GM18502 (cell line): ENCODE measurements at regions not wholly inside any gene's neighbourhood (a gene's known extent, or its start where the extent isn't known, plus 50 kb on each side); places are given as distances from the start of the nearest gene placed in this dataset.

Experiments
- ATAC-seq: cut with Tn5 transposase; IDR thresholded peaks from one replicate; pipeline ENCODE4 v1.9.1; 2021; ENCODE audit warnings: mild to moderate bottlenecking; ENCODE audit not compliant: unreplicated experiment, poor library complexity

DNA sequence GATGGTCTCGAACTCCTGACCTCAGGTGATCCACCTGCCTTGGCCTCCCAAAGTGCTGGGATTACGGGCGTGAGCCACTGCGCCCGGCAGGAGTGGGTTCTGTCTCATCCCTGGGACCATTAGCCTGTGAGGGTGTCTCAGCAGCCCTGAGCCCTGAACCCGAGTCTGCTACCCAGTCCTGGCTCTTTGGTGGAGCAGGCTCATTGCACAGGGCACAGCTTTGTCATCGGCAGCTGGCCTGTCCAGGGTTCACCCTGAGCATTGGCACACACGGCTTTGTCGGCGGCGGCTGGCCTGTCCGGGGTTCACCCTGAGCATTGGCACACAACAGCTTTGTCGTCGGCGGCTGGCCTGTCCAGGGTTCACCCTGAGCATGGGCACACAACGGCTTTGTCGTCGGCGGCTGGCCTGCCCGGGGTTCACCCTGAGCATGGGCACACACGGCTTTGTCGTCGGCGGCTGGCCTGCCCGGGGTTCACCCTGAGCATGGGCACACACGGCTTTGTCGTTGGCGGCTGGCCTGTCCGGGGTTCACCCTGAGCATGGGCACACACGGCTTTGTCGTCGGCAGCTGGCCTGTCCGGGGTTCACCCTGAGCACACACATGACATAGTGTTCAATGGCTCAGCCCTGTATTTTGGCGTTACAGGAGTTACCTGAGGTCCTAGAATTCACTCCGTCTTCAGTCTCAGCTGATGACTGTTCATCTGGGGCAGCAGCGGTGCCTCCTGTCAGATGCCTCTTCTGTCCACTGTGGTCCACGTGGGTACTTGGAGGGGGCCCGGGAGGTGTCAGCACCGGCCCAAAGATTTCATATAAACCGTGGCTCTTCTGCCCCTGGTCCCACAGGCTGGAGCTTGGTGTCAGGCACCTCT lies 1082.5 kb downstream of the BRD1 start:
- no peak for ATAC-seq

DNA sequence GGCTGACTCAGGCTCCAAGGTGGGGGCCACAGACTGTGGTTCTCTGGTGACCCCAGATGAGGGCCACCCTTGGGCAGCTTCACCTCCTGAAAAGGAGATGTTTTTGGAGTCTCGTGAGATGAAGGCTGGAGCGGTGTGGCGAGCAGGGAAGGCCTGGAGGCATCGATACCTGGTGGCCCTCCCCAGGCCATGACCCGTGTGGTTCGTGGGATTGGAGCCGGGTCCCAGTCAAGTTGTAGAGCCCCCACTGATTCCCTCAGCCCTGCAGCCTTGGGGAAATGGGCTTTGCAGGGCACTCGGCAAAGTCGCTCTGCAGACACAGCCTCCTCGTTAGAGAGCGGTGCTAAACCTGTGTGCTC lies 1083.4 kb downstream of the BRD1 start:
- ATAC-seq = no peak

DNA sequence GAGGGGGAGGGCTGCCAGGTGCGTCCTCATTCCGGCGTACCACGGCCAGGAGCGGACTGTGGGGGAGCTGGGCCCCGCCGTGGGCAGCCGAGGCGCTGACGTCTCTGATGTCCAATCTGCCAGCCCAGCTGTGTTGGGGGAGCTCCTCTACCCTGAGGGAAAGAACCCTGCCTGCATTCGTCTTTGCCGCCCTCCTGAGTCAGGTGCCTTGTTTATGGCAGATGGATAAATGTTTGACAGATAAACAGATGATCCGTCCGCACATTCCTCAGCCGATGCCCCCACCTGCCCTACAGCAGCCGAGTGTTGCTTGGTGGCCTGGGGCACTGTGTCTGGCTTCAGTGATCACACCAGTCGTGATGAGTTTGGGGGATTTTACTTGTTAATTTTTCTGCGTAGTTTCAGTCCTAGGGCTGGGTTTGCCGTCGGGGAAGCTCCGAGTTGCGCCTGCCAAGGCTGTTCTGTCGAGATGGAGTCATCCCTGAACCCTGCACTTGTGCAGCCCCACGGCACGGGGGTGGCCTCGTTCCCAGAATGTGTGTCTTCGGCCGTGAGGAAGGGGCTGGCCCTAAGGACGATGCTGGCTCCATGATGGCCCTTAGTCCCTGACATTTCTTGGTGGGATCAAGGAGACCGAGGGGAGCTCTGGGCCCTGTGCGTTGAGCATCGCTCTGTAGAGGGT lies 1083.9 kb downstream of the BRD1 start:
- no peak for ATAC-seq

DNA sequence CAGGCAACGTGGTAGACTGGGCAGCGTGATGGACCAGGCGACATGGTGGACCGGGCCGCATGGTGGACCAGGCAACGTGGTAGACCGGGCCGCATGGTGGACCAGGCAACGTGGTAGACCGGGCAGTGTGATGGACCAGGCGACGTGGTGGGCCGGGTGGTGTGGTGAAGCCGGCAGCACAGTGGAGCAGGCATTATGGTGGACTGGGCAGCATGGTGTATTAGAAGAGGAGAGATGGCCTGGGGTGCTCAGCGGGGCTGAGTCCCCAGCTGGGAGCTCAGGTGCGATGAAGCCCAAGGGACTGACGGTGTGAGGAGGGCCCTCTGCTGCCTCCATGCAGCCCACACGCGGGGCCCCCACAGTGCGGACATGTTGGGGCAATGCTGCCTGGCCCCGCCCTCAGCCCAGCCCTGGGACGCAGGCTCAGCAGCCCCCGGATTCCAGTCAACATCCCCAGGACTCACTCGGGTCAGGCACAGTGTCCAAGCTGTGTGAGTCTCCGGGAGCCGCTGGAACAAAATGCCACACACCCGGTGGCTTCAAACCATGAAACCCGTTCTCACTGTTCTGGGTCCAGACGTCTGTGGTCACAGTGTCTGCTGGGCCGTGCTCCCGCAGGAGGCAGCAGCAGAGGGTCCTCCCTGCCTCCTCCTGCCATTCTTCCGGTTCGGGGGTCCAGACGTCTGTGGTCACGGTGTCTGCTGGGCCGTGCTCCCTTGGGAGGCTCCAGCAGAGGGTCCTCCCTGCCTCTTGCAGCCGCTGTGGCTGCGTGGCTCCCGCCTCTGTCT lies 1084.9 kb downstream of the BRD1 start:
- no peak for ATAC-seq

DNA sequence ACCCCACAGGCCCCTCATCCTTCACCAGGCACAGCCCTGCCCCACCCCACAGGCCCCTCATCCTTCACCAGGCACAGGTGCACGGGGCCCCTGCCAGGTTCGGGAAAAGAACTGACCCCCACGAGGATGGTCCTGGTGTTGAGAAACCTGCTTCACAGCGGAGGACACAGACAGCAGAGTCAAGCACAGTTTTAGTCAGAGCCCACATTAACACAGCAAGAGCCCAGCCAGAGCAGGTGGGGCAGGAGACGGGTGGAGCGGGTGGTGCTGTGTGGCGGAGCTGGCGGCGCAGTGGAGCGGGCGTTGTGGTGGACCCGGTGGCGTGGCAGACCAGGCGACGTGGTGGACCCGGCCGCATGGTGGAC lies 1085.5 kb downstream of the BRD1 start:
- no peak for ATAC-seq

DNA sequence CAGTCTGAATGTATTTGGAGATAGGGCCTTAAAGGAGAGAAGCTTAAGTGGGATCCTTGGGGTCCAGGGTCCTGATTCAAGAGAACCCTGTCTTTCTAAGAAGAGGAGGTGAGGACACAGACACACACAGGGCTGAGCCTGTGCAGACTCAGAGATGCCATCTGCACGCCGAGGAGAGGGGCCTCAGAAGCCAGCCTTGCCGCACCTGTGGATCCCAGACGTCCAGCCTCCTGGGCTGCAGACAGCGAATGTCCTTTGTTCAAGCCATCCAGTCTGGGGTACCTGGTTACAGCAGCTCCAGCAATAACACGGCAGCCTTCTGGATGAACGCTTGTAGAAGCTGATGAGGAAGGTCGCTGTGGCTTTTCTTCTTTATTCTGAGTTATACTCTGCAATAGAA lies 1086.1 kb downstream of the BRD1 start:
- ATAC-seq = no peak

DNA sequence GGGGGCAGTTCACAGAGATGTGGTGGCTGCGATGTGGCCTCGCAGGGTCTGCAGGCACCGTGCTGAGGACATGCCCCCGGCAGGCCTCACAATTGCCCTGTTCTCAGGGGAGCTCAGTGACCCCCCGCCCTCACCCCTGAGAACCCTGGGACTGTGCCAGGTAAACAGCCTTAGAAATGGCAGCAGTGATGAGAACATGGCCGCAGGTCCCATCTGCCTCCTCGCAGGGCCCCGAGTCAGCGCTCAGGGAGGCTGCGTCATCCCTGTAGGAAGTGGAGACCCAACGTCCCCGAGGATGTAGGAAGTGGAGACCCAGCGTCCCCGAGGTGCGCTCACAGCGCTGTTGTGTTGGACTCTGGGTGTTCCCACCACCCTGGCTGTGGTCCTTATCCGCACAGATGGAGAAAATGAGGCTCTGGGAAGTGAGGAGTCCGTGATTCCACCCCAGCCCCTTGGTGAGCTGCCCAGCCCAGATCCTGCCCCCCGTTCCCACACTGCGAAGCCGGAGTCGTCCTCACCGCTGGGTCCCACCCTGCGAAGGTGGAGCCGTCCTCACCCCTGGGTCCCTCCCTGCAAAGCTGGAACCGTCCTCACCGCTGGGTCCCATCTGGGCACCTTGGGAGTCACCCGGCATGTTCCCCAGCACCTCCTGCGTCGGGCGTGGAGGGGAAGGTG lies 1086.8 kb downstream of the BRD1 start:
- no peak for ATAC-seq

DNA sequence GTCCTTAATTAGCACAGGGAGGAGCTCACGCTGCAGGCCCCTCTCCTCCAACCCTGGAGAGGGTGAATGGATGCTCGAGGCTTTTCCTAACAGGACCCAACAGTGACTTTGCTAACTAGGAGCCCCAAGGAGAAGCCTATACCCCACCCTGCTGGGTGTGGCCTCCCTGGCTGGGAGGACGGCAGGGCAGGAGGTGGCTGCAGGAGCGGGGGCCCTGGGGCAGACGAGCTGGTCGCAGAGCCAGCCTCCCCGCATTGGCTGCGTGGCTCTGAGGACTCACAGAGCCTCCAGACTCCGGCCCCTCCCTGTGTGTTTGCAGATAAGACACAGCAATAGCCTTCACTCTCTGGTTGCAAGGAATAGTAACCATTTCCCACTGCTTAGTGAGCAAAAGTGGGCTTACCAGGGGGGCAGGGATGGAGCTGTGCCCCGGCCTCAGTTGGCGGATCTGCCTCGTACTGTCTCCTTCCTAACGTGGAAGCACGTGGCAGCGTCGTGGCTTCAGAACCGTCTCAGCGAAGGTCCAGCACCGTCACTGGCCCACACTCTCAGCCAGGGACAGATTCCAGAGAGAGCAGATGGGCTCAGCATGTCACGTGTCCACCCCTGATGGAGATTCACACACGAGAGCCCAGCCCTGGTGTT lies 1087.5 kb downstream of the BRD1 start:
- ATAC-seq = no peak

DNA sequence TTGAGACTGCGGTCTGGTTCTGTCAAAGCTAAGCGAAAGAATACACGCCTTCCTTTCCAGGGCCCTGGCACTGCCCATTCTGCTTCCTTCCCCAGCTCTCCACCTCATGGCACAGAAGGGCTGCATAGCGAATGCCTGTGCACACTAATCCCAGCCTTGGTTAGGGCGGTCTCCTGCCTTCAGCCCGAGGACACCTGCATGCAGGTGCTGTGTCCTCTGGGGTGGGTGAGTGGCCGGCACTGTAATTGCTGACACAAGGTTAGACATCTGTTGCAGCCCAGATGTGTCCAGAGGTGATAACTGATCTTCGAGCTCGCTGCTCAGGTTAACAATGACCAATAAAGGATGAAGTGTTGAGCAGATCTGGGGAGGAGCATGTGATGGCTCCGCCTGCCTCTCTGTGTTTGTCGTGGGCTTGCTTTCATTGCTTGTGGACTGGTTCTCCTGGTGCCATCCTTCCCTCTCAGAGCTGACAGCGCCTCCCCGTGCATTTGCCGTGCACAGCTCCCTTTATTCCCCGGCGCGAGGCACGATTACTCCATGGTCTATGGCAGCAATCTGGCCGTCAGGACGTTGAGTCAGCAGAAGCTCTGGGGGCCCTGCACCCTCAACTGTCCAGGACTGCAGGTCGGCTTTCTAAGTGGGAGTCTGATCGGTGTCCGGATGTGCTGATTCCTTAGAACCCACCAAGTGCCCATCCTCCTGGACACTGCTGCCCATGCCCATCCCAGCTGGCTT lies 1088.2 kb downstream of the BRD1 start:
- no peak for ATAC-seq

DNA sequence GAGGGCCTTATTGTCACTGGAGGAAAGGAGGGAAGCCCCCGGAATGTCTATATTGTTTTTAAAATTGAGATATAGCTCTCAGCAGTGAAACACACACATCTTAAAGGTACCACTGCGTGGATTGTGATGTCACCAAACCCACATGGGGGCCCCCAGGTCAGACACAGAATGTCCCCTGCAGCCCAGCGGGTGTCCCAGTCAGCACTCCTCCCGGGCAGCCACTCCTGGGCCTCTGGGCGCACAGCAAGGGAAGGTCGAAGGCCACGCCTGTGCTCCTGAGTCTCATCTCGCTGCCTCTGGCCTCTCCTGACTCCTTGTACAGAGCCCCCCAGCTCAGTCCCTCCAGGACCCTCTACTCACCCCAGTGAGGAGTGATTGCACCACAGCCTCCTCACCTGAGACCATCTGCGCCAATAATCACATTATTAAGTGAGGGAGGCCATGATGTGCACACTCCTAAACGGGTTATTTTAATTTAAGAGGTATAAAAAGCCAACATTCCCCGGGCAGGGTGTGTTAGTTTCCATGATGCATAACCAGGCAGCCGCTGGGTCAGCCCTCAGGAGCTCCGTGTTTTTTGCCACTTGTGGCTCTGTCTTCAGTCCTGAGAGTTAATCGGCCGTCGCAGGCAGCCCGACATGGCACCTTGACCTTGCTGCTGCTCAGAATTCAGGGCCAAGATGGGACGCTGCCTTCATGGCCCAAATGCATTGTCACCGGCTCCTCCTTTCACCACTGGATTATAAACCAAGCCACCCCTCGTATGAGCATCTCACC lies 1089.3 kb downstream of the BRD1 start:
- no peak for ATAC-seq

DNA sequence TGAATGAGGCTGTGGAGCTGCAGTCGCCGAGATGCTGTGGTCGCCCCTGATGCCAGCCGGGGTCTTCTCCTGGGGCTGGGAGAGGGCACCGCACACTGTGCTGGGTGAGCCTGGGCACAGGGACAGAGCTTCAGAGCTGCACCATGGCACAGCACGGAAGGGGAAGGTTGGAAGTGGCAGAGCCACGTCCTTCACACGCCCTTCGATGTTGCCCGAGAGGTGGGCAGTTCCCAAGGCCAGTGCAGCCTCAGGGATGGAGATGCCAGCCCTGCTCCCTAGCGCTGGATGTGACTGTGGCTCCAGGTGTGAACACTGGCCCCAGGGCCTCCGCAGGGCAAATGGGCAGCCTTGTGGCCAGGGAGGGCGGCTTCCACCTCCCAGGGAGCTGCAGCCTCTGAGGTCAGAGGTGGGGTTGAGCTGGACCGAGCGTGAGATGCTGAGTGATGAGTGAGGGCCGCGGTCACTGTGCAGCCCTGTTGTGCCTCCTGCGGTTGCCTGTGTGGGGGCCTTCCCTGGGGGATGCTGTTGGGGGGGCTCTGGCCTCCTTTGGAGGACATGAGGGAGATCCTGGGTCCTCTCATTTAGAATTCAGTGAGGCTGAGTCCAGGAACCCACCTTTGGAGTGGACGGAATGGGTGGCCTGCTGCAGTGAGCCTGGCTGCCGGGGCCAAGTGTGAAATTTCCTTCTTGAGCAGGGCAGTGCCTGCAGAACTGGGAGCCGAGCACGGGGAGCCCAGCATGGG lies 1090.0 kb downstream of the BRD1 start:
- no peak for ATAC-seq

DNA sequence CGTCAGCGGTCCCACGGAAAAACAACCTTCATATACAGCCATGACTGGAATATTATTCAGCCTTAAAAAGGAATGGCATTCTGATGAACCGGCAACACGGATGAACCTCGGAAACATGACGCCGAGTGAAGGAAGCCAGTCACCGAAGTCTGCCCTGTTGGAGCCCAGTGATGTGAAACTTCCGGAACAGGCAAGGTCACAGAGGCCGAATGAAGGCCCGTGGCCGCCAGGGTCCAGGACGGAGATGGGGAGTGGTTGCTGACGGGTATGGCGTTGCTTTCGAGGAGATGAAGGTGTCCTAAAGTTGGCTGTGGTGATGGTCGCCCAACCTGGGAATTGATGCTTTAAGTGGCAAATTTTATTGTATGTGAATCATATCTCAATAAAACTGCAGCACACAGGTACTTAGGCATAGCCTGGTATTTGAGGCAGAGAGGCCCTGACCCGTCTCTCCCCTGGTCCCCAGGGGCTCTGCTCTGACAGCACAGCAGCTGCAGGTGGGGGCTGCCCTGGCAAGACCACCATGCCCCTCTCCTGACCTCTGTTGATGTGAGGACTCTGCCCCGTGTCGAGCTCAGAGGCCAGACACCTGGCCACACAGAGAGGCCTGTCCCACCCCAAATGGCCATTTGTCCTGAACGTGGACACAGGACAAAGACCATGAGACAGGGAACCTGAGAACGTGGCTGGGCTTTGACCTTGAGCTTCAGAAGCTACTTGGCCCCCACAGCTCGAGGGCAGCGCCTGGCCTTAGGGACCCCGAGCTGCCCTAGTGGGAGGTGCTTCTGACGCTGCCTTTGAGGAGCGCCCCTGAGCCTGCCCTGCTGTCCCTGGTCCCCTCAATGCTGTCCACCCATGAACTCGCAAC lies 1090.8 kb downstream of the BRD1 start:
- ATAC-seq = no peak

DNA sequence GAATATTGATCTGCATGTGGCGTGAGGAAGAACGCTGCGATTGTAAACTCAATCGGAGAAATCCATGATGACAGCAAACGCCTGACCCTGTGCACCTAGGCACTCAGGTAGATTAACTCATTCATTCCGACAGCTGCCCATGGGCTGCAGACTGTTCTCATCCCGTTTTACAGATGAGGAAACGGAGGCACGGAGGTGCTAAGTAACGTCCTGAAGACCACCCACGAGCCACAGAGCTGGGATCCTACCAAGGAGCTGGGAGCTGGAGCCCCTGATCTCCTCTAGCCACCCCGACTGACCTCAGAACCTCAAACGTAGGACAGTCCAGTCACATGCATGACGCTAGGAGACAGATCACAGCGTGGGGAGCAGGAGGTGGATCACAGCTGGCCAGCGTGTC lies 1092.7 kb downstream of the BRD1 start:
- ATAC-seq = no peak

DNA sequence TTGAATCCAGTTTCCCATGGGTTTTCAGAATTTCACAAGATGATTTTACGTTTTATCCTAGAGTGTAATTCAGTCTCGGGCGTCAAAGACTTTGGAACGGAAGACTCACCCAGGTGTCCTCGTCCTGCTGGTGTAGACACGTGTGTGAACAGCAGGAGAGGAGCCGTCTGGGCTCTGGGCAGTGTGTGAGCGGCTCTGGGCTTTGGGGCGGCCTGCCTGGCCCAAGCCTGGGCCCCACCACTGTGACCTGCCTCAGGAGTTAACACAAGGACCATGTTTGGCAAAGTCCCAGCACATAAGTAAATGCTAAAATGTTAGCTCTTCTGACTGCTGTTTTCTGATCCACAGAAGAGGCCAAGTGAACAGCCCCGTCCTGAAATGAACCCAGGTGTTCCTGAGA lies 1093.3 kb downstream of the BRD1 start:
- ATAC-seq = no peak

DNA sequence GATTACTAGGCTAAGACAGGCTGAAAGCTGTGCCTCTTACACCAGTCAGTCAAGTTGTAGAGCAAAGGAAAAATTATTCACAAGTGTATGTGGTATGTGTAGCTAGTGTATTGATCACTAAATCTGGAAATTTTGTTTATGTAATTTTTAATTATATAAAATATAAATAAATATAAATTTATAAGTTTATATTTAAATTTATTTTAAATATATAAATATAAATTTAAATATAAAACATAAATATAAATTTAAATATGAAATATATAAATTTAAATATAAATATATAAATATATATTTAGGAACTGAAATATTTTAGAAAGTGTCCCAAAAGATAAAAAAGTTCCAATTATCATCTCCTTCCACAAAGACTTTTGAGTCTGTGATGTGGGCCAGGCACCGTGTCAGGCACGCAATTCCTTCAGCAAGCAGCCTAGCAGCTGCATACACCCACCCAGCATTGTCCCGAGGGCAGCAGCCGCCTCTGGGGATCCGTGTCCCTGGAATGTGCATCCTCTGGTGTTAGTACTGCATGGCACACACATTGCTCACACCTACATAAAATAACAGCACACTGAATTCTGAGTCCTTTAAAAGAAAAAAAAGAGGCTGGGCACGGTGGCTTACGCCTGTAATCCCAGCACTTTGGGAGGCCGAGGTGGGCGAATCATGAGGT lies 1098.0 kb downstream of the BRD1 start:
- no peak for ATAC-seq

DNA sequence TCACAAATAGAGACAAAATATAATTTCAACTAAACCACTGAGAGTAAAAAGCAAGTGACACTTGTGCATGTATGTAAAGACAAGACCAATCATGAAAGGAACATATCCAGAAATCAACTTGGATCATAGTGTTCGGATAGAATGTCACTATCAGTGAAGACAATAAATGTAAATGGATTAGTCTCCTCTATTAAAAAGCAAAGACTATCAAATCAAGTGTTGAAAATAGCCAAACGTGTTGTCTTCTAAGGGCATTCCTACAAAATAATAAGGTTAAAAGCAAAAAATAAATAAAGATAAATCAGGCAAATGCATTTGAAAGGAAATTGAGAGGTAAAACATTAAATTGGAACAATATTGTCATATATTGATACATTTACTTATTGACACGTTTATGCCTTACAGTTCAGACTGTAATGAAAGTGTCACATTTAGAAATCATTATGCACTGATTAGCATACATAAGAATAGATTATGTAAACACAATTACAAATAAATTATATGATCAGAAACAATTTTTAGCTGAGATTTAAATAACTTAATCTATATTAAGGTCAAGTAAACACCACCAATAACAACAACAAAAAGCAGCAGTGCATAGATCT lies 1100.1 kb downstream of the BRD1 start:
- ATAC-seq = no peak
